Gastrocnemius medialis (tissue), 4 donors: ENCODE measurements at regions not wholly inside any gene's neighbourhood (a gene's known extent, or its start where the extent isn't known, plus 50 kb on each side); places are given as distances from the start of the nearest gene placed in this dataset.

ENCODE experiments used
- CTCF ChIP-seq, 5 experiments: fragments of 450-650 bp in 3 of 5; fragments of 200-600 bp in 2 of 5; sonication (generic) in 2 of 5; IDR thresholded peaks in 4 of 5; conservative IDR thresholded peaks in 1 of 5; 1 replicate in 4 of 5; 2 replicates in 1 of 5; pipeline ENCODE4 v1.5.1; 2016 to 2019; ENCODE audit warnings: antibody characterized with exemption in 5 of 5, mild to moderate bottlenecking in 3 of 5, moderate library complexity in 3 of 5
- POLR2A ChIP-seq, 2 donors: fragments of 450-650 bp; IDR thresholded peaks; one replicate each; pipeline ENCODE4 v1.6.1; 2017; ENCODE audit warnings: antibody characterized with exemption in 2 of 2, mild to moderate bottlenecking in 2 of 2, moderate library complexity in 2 of 2

GRCh38 chr20:10971096-10971495 lies 297.3 kb upstream of the JAG1 start:
- TF ChIP-seq CTCF (IDR thresholded peaks at IDR 0.05 in 4 of 5, conservative IDR thresholded peaks at IDR 0.05 in 1 of 5) (no peak), POLR2A (IDR thresholded peaks at IDR 0.05) (no peak)
